NAMALWA (cell line): ENCODE measurements at regions not wholly inside any gene's neighbourhood (a gene's known extent, or its start where the extent isn't known, plus 50 kb on each side); places are given as distances from the start of the nearest gene placed in this dataset.
"Not testable (repeated sequence)": the region's sequence is repeated elsewhere in the genome, so short reads cannot be mapped to it uniquely, and the experiment has no call there.

Experiments used
- DNase-seq: peaks from one replicate; pipeline ENCODE4 v3.0.0-alpha.2; 2015; ENCODE audit warnings: low spot score

GRCh38 chr1:114263343-114263742, 109.7 kb upstream of the SYT6 start:
- no peak for DNase-seq

DNA sequence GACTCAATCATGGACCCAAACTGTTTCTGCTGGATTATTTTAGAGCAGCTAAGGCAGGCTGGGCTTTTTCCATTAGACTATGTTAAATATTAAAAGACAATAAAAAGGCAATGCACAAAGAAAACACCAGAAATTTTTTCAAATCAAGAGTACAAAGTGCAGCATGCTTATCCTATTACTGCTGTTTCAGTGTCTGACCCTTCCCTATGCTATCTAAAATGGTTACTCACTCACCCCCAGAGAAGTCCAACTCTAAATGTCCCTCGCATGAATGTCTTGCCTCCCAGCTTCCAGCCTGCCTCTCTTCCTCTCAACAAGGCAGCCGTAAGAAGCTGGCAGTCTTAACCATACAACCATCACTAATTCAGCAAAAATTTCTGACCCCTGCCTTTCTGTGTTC, 108.7 kb upstream of the SYT6 start:
- DNase-seq = no peak

DNA sequence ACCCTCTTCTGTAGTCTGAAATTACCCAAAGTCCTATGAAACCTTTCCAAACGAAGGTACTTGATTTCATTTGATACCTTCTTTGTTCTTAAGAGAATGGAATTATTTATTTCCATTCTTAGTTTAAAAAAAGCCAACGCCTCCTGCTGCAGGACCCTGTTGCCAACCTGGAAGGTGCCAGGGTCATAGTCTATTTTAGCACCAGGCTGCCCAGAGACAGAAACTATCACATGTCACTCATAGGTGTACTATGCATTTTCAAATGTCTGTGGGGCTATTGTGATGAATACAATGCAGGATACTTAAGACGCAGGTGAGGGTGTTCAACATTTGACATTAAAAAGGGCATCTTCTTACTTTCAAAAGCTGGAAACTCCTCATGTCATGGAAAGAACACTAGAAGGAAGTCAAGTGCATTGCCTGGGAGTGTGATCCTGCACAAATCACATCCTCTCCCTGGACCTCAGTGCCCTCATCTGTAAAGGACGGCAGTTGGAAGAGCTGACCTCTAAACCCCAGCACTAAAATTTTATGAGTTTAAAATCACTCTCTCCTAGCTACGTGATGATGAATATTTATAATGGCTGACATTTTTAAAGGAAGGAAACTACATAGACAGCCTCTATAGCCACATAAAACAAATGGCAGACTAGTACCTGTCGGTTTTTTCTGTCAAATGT, 107.3 kb upstream of the SYT6 start:
- no peak for DNase-seq

DNA sequence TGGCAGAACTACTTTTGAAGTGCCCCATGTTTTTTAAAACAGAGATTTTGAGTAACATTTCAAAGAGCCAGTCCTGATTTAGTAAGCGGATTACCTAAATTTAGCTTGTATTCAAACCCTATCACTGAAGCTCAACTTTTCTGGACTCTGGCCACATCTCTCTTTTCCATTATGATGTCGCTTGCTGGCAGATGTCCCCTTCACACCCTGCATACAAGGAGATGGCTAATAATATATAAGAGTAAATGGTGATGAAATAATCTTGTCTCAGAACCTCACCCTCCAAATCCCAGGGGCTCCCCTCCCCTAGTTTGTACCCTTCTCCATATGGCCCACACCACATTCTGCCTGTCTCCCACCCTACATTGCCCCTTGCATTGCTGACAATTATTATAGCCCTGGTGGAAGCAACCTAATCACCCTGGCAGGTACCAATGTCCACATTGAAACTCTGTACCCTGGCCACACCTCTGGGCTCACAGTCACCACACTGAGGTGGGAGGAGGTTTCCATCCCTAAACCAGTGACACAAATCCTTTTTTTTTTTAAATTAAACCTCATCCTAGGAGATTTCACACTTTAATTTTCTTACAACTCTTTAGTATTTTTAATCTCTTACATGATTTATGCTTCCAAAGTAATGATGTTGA, 106.0 kb upstream of the SYT6 start:
- DNase-seq = no peak

GRCh38 chr1:114258633-114259032, 105.0 kb upstream of the SYT6 start:
- no peak for DNase-seq

DNA sequence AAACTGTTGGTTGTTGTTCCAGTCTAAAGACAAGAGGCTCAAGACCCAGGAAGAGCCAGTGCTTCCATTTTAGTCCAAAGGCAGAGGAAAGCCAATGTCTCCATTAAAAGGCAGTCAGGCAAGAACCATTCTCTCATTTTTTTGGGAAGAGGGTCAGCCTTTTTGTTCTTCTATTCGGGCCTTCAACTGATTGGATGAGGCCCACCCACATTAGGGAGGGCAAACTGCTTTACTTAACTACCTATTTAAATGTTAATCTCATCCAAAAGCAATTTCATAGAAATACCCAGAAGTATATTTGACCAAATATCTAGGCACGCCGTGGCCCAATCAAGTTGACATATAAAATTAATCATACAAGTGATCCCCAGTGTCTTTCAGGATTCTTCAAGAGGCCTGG, 104.4 kb upstream of the SYT6 start:
- no peak for DNase-seq

- DNase-seq = no peak
These were observed 103.9 kb upstream of the SYT6 start for GRCh38 chr1:114257554-114257953.

DNA sequence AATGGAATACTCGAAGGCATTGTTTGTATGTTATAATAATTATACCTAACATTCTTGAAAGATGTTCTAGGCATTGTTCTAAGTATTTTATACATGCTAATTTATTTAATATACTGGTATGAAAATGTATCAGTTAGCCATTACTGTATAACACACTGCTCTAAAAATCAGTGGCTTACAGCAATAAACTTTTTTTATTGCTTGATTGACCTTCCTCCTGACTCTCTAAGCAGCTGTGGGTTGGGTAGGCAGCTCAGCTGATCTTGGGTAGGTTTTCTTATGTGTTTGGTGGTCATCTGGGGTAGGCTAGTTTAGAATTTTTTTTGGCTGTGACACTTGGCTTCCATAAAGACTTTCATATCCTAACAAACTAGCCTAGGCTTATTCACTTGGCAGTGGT, 100.2 kb upstream of the SYT6 start:
- DNase-seq = no peak

- no peak for DNase-seq
These were observed 97.9 kb upstream of the SYT6 start for GRCh38 chr1:114251573-114251939.

- no peak for DNase-seq
These were observed 97.3 kb upstream of the SYT6 start for GRCh38 chr1:114250683-114251572.

DNA sequence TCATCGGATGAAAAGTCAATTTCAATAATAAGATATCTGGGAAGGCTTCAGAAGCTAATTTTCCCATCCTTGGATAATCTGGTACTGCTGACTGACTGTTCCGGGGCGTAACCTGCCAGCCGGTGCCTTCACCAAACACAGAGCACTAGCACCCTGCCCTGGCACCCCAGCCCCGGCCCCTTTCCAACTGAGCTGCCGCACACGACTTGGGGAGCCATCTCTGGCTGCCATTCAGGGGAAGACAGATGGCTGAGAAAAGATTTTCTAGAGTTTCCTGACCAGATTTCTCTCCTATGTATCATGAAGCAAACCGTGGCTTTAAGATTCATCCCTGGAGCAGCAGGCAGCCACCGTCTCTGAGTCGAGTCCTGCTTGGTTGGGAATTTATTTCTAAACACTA, 96.0 kb upstream of the SYT6 start:
- DNase-seq = no peak

GRCh38 chr1:114248162-114248561, 94.5 kb upstream of the SYT6 start:
- DNase-seq = no peak

- DNase-seq = not testable (repeated sequence)
These were observed 89.0 kb upstream of the SYT6 start for GRCh38 chr1:114242531-114243210.

DNA sequence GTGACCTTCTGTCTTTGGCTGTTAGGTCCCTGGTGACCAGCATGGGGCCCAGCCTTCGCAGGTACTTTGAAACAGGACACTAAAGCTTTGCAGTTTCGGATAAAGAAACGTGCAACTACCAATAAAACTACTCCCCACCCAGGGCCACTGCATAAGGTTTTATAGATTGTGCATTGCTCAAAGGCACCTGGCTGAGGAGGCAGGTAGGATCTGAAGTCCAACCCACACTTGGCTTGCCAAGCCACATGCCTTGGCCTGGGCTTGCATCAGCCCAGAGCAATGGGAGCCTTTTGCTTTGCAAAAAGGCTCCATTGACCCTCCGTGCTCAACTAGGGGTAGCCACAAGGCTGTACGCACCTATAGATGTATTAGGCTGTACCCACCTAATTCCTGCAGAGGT, 84.4 kb upstream of the SYT6 start:
- DNase-seq = no peak

DNA sequence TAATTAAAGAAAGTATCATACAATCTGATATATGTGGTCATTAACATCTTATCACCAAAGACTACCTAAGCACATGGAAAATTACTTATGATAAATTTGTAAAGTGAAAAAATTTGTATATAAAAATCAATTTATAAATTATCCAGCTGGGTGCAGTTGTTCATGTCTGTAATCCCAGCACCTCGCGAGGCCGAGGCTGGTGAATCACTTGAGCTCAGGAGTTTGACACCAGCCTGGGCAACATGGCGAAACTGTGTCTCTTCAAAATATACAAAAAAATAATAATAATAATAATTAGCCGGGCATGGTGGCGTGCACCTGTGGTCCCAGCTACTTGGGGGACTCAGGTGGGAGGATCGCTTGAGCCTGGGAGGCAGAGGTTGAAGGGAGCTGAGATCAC, 82.8 kb upstream of the SYT6 start:
- DNase-seq = no peak

GRCh38 chr1:114235960-114236359, 82.3 kb upstream of the SYT6 start:
- no peak for DNase-seq

DNA sequence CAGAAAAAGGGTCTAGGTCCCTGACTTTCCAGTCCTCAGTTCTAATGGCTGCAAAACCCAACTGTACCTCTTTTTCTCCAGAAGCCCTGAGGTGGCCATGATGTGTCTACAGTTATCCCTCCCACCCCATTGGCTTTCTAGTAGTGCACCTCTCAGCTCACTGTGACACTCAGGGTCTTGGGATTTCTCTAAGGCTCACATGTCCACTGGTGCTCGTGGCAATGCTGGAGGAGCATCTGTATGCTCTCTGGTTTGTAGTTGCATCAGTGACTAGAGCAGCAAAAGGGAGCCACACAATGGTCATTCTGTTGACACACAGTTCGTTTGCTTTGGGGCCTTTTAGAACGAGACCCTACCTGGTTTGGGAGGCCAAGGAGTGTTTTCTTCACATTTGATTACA, 81.6 kb upstream of the SYT6 start:
- DNase-seq = no peak

DNA sequence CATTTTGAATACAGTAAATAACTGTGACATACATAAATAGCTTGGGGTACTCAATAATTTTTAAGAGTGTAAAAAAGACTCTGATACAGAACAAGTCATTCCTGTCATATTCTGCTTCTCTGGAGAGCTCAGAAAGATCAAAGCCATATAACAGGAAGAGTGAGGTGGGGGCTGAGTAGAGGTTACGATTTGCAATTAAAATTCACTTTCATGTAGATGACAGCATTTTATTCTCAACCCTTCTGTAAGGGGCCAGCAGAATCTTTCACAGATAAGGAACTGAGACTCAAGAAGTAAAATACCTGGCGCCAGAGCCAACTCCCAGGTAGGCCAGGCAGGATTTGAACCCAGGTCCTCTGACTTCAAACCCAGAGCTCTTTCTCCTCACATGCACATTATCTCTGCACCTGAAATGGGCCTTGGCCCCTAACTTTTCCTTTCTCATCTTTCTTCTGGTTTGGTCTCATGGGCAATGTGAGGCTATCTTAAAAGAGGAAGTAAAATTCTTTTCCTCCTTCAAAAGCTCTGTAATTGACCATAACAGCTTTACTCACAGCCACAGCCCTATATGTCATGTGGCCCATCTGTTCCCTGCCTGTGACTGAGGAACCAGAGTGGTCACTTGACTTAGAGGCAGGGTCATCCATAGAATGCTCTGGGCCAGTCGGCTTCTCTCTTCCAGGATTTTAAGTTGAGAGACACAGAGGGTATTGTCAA, 80.9 kb upstream of the SYT6 start:
- peak; percentile 32 for DNase-seq

GRCh38 chr1:114232691-114233090, 79.0 kb upstream of the SYT6 start:
- DNase-seq = no peak

- no peak for DNase-seq
These were observed 77.6 kb upstream of the SYT6 start for GRCh38 chr1:114231301-114231700.

DNA sequence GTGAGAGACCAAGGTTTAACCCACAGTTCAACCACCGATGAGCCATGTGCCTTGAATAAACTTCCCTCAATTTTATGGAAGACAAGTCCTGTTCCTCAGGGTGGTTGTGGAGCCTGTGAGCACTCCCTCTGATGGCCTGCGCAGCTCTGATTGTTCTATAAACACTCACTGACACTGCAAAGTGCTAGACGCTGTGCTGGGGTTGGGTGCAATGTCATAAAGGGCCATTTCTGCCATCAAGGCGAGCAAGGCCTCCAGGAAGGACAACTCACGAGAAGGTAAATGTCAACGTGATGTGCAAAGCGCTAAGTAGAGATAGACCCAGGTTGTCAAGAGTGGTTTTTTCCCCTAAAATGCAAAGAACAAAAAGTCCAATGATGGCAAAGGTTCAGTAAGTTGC, 75.7 kb upstream of the SYT6 start:
- DNase-seq = no peak

- no peak for DNase-seq
These were observed 73.4 kb upstream of the SYT6 start for GRCh38 chr1:114227059-114227458.
